Tibial nerve (tissue), 4 donors: ENCODE measurements at regions not wholly inside any gene's neighbourhood (a gene's known extent, or its start where the extent isn't known, plus 50 kb on each side); places are given as distances from the start of the nearest gene placed in this dataset.

Experiments used
- DNase-seq, 2 donors: peaks; one replicate each; pipeline ENCODE4 v3.0.0-alpha.2; 2019; ENCODE audit warnings: low spot score in 2 of 2
- H3K27ac ChIP-seq, 4 donors: fragments of 200-600 bp; sonication (generic) in 3 of 4; one replicate each; pipeline ENCODE4 v1.5.1; 2017 to 2019; ENCODE audit warnings: mild to moderate bottlenecking in 1 of 4
- H3K27me3 ChIP-seq, 2 donors: fragments of 200-600 bp; sonication (generic) in 1 of 2; one replicate each; pipeline versions ENCODE4 v1.5.1 to v1.6.0; 2017 to 2019
- H3K36me3 ChIP-seq, 3 donors: fragments of 200-600 bp; sonication (generic); one replicate each; pipeline ENCODE4 v1.5.1; 2018 to 2019
- H3K4me1 ChIP-seq, 4 donors: fragments of 200-600 bp; sonication (generic) in 3 of 4; one replicate each; pipeline ENCODE4 v1.5.1; 2017 to 2019
- H3K4me3 ChIP-seq, 4 donors: fragments of 200-600 bp; sonication (generic) in 3 of 4; one replicate each; pipeline ENCODE4 v1.5.1; 2017 to 2019; ENCODE audit warnings: mild to moderate bottlenecking in 1 of 4, moderate library complexity in 1 of 4
- H3K9me3 ChIP-seq, 4 donors: fragments of 200-600 bp; sonication (generic) in 3 of 4; one replicate each; pipeline ENCODE4 v1.5.1; 2017 to 2019
- EP300 ChIP-seq, 2 donors: sonication (generic); formaldehyde crosslinking; IDR thresholded peaks; one replicate each; pipeline ENCODE4 v1.6.1; 2017; ENCODE audit warnings: antibody characterized with exemption in 2 of 2, mild to moderate bottlenecking in 1 of 2
- POLR2A ChIP-seq, 2 donors: fragments of 450-650 bp; IDR thresholded peaks; one replicate each; pipeline ENCODE4 v1.6.1; 2017; ENCODE audit warnings: antibody characterized with exemption in 2 of 2, mild to moderate bottlenecking in 2 of 2, moderate library complexity in 2 of 2
- WGBS, 2 donors: methylation state at CpG; one replicate each; pipeline ENCODE4 v1.1.5; 2018; 5-methylcytosine and 5-hydroxymethylcytosine counted together
- TF ChIP-seq, protein P1 (sequence below), 5 experiments: fragments of 200-600 bp in 3 of 5; fragments of 450-650 bp in 2 of 5; sonication (generic) in 3 of 5; IDR thresholded peaks; one replicate each; pipeline ENCODE4 v1.5.1; 2016 to 2019; ENCODE audit warnings: antibody characterized with exemption in 5 of 5, mild to moderate bottlenecking in 3 of 5, moderate library complexity in 2 of 5

DNA sequence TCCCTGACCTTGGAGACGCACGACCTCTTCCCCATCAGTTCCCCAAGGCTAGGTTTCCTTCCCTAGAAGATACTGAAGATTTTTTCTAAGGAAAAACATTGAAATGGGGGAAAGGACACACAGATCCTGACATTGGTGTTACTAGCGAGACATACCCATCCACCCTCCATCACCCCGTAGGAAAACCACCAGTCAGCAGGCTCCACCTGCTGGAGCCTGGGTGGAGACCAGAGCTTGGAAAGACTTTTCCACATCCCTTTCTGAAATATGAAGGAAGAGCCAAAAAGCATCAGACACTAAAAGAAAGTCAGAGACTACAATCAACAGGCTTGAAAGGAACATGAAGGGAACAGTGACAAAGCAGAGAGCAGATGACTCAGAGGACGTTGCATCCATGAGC, 638.0 kb downstream of the IRX1 start:
- H3K36me3 ChIP-seq, result no peaks in the 10 kb centered on the region
- DNase-seq, result no peak
- TF ChIP-seq POLR2A (IDR thresholded peaks at IDR 0.05), result no peak
- H3K27me3 ChIP-seq, result no peaks in the 10 kb centered on the region
- no peak overlapping the region for H3K27ac ChIP-seq
- no peak overlapping the region for H3K4me3 ChIP-seq
- H3K9me3 ChIP-seq, result peaks cover 0 to 28% (median 2%) of the 10 kb centered on the region in 4 donors
- peaks cover 0 to 12% (median 0%) of the 10 kb centered on the region in 4 donors for H3K4me1 ChIP-seq
- 86 to 88% methylated on average over 5 of the region's 5 CpGs for WGBS, 2 donors

DNA sequence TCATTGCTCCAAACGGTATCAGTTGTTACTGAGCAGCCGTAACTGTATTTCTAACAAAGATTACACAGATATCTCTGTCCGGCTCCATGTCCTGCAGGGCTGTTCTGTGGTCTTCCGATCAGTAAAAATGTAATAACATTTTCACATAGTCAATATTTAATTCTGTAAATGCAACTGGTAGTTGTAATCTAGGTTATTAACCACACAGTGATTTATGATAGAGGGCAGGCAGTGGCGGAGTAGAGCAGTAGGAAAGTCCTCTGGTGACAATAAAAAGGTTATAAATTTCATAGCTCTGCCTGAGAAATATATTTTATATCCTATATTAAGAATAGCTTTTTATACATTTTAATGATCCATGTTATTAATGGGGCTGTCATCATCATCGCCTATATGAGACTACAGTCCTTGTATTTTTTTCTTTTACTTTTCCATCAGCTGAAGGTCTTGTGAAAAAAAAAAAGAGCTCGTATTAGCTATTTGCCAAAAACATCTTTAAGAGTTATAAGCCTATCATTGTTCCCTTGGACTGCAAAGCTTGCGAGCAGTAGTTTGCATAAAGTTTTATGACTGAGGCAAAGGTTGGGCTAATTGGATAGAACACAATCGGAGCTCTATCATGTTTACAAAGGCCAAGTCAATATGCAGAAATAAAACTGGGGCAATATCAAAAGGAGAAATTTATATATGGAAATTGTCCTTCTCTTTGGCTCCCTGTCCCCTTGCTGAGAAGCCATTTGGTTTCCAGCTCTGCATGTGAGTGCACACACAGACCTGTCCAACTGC, 648.0 kb downstream of the IRX1 start:
- DNase-seq, result no peak
- no peaks in the 10 kb centered on the region for H3K36me3 ChIP-seq
- H3K27me3 ChIP-seq, result no peaks in the 10 kb centered on the region
- H3K4me1 ChIP-seq, result no peaks in the 10 kb centered on the region
- WGBS, 2 donors, result 48 to 52% methylated on average over 9 of the region's 9 CpGs
- no peak overlapping the region for H3K27ac ChIP-seq
- no peak for TF ChIP-seq EP300 (IDR thresholded peaks at IDR 0.05)
- no peak for TF ChIP-seq POLR2A (IDR thresholded peaks at IDR 0.05)
- TF ChIP-seq, protein P1, sequence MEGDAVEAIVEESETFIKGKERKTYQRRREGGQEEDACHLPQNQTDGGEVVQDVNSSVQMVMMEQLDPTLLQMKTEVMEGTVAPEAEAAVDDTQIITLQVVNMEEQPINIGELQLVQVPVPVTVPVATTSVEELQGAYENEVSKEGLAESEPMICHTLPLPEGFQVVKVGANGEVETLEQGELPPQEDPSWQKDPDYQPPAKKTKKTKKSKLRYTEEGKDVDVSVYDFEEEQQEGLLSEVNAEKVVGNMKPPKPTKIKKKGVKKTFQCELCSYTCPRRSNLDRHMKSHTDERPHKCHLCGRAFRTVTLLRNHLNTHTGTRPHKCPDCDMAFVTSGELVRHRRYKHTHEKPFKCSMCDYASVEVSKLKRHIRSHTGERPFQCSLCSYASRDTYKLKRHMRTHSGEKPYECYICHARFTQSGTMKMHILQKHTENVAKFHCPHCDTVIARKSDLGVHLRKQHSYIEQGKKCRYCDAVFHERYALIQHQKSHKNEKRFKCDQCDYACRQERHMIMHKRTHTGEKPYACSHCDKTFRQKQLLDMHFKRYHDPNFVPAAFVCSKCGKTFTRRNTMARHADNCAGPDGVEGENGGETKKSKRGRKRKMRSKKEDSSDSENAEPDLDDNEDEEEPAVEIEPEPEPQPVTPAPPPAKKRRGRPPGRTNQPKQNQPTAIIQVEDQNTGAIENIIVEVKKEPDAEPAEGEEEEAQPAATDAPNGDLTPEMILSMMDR (IDR thresholded peaks at IDR 0.05), result no peak
- no peak overlapping the region for H3K4me3 ChIP-seq
- H3K9me3 ChIP-seq, result no peaks in the 10 kb centered on the region

DNA sequence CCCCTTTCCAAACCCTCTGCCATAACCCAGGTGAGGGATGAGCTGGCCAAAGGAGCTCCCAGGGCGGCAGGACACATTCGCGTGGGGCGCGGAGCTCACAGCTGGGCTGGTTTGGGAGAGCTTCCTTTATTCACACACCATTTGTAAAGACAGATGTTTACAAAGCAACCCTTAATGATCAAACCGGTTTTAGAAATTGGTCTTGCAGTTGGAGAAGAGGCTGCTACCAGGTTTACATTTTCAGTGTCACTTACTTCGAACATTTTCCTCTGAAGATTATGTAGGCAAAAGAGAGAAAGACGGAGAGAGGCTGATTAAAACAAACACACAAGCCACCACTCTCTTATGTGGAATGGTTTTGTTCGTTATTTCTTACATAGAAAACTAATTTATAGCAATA, 648.7 kb downstream of the IRX1 start:
- Histone ChIP-seq H3K27ac (no peak overlapping the region), H3K36me3 (no peaks in the 10 kb centered on the region), H3K9me3 (no peaks in the 10 kb centered on the region), H3K27me3 (no peaks in the 10 kb centered on the region), H3K4me1 (no peaks in the 10 kb centered on the region), H3K4me3 (no peak overlapping the region)
- TF ChIP-seq POLR2A (IDR thresholded peaks at IDR 0.05), result no peak
- TF ChIP-seq, protein P1 (IDR thresholded peaks at IDR 0.05), result no peak
- no peak for TF ChIP-seq EP300 (IDR thresholded peaks at IDR 0.05)
- DNase-seq, result no peak
- 77 to 84% methylated on average over 9 of the region's 9 CpGs for WGBS, 2 donors

DNA sequence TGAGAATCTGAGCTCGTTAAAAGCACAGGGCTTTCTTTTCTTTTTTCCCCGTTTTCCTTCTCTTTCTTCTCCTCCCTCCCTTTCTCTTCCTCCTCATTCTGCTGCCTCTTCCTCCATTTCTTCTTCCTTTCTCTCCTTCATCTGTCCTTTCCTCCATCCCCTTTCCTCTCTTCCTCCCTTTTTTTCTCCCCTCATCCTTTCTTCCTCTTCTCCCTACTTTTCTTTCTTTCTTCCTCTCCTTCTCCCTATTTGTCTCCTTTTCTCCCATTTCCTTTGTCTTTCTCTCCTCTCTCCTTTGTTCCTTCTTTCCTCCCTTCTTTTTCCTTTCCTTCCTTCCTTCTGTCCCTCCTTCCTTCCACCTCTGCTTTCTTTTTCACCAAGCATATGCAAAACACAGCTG, 649.4 kb downstream of the IRX1 start:
- Histone ChIP-seq H3K4me3 (no peak overlapping the region), H3K27me3 (no peaks in the 10 kb centered on the region), H3K36me3 (no peaks in the 10 kb centered on the region), H3K4me1 (no peaks in the 10 kb centered on the region), H3K27ac (no peak overlapping the region), H3K9me3 (no peaks in the 10 kb centered on the region)
- TF ChIP-seq EP300 (IDR thresholded peaks at IDR 0.05), result no peak
- 67 to 79% methylated on average over 2 of the region's 2 CpGs for WGBS, 2 donors
- DNase-seq, result no peak

DNA sequence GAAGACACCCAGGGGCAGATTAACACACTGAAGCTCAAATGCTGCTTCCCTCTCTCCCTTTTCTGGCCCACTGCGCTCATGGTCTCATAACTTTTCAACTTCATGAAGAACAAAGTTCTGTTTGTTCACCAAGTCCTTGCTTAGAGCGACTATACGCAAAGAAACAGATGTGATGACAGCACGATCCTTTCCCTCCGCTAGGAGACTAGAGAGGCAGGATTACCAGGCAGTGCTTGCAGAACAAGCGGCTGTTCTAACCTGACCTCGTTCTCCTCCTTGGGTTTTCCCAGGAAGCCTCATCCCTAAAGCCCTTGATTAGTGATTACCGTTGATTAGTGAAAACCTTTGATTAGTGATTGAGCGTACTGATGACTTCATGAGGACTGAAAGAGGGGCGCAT, 649.9 kb downstream of the IRX1 start:
- Histone ChIP-seq H3K27ac (no peak overlapping the region), H3K36me3 (no peaks in the 10 kb centered on the region), H3K4me1 (no peaks in the 10 kb centered on the region), H3K27me3 (no peaks in the 10 kb centered on the region), H3K4me3 (no peak overlapping the region), H3K9me3 (no peaks in the 10 kb centered on the region)
- no peak for DNase-seq
- 59 to 68% methylated on average over 10 of the region's 10 CpGs for WGBS, 2 donors
- TF ChIP-seq, protein P1 (IDR thresholded peaks at IDR 0.05), result no peak
- TF ChIP-seq POLR2A (IDR thresholded peaks at IDR 0.05) (no peak), EP300 (IDR thresholded peaks at IDR 0.05) (no peak)

DNA sequence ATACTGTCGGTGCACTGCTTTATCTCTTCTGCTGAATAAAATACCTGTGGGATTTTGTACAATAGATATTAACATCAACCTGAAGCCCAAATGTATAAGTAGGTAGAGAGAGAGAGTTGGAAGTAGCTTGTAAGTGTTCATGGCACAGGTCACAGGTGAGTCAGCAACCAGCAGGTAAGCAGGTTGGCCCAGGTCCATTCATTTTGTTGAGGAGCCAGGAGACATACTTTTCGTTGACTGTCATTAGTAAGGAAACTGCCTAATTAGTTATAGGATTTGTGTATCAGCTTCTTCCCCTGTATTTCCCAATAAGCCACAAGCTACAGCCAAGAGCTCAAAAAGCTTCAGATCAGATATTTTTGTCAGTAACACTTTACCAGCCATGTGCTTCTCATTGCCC, 650.8 kb downstream of the IRX1 start:
- 87 to 91% methylated on average over 2 of the region's 2 CpGs for WGBS, 2 donors
- Histone ChIP-seq H3K9me3 (no peaks in the 10 kb centered on the region), H3K4me3 (no peak overlapping the region), H3K27me3 (no peaks in the 10 kb centered on the region), H3K4me1 (no peaks in the 10 kb centered on the region), H3K27ac (no peak overlapping the region), H3K36me3 (no peaks in the 10 kb centered on the region)
- DNase-seq, result no peak
- TF ChIP-seq, protein P1 (IDR thresholded peaks at IDR 0.05), result no peak
- TF ChIP-seq POLR2A (IDR thresholded peaks at IDR 0.05) (no peak), EP300 (IDR thresholded peaks at IDR 0.05) (no peak)
